Nucleus accumbens (tissue), 56 donors: ENCODE measurements at regions not wholly inside any gene's neighbourhood (a gene's known extent, or its start where the extent isn't known, plus 50 kb on each side); places are given as distances from the start of the nearest gene placed in this dataset.

Experiments used
- DNase-seq, 56 donors: peaks; one replicate each; lab custom pipeline; 2025; lab: John Stamatoyannopoulos, UW

DNA sequence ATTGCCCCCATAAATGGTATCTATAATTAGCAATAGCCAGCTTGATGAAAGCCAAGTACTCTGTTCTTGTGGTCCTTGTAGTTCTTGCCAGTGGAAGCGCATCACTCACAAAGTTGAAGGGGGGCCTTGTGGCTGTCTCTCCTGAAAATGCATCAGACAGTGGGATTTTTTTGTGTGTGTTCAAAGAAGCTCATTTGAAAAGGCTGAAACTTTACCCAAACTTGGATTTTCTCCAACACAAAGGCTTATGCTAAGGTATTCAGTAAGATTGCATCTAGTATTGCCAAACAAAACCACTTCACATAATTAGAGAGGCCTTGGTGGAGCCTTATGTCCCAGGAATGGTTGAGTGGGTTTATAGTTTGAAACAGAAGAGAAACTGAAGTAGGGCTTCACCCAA, 216.7 kb upstream of the TMTC1 start:
- DNase-seq, result no peak

DNA sequence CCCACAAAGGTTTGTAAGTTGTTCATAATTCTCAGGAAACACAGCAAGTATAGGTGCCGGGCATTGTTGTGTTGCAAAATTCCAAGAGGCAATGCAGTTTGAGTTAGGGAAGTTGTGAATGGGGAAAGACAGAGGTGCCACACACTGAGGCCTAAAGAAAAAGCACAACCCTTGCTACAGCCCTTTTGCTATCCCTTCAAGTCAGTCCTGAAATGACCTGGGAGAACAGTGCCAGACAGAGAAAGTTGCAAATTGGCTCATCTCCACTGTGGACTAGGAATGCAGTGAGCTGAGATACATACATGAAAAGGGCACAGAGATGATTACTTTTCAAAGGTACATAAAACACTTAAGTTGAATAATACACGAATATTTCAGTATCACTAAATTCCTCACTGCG, 213.3 kb upstream of the TMTC1 start:
- DNase-seq, result no peak

DNA sequence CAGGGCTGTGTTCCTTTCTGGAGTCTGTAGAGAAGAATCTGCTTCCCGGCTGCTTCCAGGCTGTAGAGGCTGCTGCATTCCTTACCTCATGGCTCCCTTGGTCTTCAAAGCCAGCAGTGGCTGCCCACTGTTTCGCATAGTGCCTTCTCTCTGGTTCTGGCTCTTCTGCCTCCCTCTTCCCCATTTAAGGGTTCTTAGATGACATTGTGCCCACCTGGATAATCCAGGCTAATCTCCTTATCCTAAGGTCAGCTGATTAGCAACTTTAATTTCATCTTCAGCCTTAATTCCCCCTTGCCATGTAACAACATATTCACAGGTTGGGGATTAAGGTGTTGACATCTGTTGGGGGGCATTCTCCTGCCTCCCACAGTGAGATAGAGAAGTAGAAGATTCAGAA, 208.6 kb upstream of the TMTC1 start:
- DNase-seq, result no peak

DNA sequence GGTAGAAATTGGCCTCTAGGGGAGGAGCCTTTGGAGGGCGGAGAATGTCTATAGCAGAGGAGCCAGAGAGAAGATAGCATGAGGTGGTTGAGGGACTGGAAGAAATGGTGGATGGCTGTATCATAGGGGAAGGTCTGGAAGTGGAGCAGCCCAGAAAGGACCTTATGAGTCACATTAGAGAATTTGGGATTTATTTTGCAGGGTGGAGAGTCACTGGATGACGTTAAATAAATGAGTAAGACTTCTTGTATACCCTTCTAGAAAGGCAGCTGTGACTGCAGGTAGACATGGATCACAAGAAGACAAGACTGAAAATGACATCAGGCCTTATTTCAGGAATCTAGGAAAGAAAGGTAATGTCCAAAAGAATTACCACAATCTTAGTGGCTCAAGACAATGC, 208.2 kb upstream of the TMTC1 start:
- DNase-seq, result no peak

DNA sequence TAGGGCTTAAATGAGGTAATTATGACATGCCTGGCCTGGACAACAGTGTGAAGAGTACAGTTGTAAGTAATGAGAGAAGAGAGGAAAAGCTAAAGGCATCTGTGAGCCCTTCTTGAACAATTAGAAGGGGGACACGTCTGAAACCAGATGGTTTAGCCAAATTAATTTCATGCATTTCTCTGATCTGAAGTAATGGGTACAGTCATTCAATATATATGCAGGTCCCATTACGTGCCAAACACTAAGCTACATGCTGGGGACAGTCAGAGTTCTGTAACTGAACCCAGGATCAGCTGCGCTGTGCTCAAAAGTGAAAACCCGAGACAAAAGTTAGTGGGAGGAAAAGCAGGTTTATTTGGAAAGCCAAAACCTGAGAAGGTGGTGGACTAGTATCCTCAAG, 207.2 kb upstream of the TMTC1 start:
- DNase-seq, result no peak

DNA sequence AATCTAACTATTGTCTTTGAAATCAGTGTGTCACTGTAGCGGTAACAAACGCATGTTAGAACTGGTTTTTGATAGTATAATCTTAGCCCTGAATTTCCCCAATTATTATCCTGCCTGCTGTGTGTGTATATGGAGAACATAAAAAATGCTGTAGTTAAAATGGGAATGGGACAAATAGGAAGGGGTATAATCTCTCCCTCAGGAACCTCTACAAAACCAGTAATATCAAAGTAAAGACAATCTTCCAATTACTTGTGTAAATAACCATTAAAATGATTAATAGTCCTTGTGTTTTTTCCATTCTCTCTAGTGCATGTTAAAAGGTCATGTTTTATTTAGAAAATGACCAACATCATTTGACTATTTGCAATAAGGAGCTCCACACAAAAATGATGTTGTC, 200.1 kb upstream of the TMTC1 start:
- no peak for DNase-seq

DNA sequence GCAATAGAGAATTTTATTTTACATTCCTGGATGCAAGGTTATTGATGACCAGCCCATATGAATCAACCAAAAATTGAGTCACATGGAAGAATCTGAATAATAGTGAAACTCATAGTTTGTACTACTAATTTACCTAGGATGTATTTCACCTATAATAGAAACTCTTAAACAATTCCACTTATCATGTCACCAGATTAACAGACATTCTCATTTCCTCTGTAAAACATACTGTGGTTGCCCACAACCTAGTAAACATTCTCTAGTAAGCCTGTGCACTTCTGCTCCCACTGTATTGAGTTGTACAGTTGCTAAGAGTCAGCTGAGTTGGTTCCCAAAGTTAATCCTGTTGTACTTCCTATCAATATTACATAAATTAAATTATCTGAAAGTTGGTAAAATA, 196.6 kb upstream of the TMTC1 start:
- DNase-seq, result no peak

DNA sequence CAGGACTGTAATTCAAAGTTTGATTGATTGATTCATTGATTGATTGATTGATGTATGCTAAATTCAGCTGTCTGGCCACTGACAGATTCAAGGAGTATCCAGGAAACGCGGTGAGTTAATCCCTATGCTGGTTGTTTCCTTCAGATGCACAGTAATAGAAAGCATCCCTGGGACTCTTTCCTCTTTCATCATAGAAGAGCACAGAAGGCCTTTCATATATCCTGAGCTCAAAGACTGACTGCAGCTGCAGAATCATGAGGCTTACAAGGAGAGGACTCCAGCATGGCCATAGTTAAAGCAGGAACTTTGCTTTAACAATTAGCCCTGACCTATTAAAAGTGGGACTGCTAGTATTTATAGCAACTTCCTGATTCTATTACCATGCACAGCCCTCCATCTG, 187.7 kb upstream of the TMTC1 start:
- DNase-seq, result no peak

DNA sequence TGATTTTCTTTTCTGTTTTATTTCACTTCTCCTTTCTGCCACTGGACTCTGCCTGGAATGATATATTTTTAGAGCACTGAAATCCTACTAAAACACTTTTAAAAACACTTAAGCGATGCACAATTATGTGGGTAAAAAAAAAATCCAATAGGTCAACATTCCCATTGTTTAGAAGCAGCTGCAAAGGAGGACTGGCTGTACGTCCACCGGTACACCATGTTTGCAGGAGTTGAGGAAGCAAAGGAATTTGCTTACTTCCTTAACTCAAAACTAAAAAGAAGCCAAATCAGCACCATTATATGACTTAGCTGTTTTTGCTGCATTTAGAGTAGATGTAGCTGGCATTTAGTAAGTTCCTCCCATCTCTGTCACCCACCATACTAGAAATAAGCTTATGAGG, 186.8 kb upstream of the TMTC1 start:
- DNase-seq, result no peak

DNA sequence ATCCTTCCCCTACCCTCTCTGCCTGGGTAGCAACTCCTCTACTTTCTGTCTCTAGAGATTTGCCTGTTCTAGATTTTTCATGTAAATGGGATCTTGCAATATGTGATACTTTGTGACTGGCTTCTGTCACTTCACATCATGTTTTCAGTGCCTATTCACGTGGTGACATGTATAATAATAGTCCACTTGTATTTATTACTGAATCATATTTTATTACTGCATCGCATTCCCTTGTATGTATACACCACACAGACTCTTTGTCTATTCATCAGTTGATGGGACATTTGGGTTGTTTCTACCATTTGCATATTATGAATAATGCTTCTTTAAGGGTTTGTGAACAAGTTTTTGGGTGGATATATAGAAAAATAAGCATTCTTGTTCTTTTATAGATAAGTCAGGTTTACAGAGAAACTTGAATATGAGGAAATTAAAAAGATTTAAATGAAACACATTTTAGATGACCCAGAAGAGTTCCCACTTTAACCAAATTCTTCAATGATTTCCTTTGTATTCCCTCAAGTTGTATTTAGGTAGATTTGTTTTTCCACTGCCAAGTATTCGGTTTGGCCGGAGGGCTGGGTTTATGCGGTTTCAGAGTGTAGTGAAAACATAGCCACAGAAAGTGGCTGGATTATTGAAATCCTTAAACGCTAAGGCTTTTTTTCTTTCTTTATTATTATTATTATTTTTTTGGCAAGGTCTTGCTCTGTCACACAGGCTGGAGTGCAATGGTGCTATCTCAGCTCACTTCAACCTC, 178.7 kb upstream of the TMTC1 start:
- DNase-seq, result no peak

DNA sequence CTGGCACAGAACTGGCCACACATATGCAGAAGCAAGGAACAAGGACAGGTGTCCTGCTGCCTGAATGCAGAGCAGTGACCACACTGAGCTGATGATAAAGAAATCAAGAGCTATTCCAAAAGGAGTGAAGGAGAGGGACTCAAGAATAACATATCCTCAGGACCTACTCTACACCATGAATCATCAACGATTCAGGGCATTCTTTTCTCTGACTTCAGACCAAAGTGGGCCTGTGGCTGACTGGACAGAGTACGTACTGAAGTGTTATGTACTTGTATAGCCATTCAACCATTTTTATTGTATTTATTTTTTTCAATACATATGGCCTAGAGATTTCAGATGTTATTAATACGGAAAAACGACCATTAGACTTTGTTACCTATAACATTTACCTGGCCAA, 177.5 kb upstream of the TMTC1 start:
- DNase-seq, result no peak

DNA sequence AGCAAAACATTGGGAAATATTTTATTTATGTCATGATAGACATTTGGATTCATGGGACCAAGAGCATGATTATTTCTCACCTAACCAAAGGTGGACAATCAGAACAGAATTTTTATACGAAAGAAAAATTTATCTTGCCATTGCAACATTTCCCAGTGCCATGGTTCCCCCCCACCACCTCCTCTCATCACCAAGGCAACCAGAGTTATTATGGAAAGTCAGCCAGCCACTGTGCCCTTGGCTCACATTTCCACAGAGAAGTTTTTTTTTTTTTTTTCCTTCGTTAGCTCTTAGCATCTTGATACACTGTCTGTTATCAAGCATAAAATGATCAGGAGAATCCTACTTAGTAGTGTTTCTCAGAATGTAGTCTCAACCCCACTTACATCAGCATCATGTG, 176.4 kb upstream of the TMTC1 start:
- peak in 14 of 56 donors; percentile 1 to 63 (median 8) for DNase-seq

DNA sequence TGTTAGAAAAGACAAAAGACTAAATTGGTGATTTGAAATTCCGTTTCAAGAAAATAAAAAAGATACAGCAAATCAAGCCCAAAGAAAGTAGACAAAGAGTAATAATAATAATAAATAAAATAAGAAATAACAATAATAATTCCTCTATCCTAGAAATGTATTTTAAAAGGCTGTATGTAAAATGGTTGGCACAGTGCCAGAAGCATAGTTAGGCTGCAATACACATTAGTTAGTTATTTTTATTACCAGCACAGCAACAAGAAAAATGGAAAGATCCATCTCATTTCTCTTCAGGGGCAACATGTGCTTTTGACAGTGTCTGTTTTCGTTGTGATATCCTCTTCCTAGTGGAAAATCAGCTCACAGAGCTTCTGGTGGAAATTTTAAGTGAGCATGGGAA, 174.1 kb upstream of the TMTC1 start:
- DNase-seq, result no peak

DNA sequence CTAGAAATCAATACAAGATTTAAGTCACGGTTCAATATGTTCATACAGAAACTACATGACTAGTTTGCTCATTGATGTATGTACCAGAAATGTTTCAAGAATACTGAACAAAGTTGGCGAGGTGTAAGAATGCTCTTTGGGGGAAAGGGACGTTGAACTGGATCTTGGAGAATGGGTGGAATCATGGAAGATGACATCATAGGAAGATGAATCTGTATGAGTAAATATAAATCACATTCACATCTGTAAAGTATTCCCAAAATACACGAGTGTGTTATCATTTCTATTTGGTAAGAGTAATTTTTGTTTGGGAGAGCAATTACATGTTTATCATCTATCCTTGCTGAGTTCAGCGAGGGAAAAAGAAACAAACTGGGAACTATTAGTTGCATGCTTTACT, 162.2 kb upstream of the TMTC1 start:
- no peak for DNase-seq

DNA sequence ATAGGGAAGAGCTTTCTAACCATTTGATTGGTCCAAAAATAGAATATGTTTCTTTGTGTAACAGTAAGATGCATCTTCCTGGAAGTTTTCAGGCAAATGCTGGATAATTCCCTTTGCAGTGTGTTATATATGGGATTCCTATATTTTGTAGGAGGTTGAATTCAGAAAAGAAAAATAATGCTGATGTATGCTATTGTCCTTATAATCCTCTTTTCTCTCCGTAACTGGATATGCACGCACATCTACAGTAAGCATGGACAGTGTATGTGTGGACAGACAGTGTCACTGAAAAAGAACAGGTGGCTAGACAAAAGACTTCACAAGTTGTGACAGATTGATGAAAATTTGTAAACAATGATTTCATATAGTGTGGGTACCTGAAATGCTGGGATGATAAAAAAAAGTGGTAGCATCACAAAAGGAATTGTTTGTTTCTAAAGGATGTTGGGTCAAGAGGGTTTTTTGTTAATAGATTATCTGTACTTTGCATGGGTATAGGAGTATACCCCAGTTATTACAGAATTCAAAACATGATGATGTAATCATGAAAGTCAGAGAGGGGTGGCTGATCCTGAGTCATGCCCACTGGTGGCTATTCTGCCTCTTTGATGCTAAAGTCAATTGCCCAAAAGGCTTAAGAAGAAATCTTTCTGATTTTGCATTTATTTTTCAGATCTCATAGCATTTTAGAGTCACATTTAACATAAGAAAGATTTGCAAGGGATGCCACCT, 160.7 kb upstream of the TMTC1 start:
- no peak for DNase-seq

DNA sequence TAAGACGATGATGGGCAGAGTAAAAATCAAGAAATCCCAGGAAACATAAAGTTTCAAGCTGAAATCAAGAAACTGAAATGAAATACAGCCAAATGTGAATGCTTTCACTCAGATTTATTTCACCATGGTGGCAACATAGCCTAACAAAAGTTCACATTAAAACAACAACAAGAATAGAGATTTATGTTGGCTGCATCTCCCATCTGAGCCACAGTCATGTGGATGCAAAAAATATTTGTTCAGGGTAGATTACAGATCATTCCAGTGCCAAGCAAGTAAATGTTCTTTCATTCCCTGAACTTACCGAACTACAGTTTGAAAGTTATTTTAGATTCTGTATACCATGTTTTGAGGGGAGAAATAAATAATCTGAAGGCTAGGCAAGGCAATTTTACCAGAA, 159.9 kb upstream of the TMTC1 start:
- no peak for DNase-seq

DNA sequence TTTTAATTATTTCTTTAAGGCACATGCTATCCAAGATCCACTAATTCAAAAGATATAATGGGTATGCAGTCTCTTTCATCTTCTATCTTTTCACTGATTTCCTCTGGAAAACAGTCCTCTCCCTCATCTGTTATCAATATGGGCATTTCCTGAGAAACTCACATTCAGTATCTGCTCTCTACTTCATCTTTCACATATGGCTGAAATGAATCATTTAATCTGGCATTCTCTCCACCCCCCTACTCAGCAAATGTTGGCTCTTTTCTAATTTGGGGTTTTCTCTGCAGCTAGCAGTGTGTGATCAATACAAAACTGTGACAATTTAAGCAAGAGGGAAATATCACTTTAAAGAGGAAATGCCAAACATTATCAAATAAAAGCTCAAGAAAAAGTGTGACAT, 157.1 kb upstream of the TMTC1 start:
- no peak for DNase-seq

DNA sequence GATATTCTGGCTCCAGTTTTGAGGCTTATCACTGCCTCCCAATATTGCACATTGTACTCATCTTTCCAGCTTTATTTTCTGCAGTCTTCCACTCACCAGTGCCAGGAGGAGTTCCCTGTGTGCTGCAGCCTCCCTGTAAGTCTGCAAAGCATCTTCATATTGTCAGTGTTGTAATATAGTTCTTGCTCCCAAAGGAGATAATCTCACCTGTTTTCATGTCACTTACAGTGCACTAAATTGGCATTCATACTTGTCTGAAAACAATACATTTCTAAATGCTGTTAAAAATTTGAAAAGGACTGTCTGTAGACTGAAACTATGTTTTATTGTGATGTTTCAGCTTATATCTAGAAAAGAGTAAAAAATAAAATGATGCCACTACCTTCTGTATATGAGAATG, 146.8 kb upstream of the TMTC1 start:
- no peak for DNase-seq

DNA sequence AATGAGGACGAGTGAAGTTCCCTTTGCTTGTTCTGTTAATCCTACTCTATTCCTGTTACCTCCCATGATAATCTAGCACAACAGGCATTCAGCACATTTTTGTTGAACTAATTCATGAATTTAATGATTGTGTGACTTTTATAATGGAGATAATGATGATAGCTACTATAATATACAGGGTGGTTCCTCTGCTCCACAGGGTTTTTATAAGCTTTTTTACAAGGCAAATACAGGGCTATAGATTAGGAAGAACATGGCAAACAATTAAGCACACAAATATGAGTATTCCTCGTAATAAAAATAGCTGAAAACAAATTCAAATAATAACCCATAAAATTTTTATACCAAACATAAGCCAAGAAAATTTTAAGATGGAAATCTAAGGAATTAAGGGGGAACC, 145.6 kb upstream of the TMTC1 start:
- no peak for DNase-seq

DNA sequence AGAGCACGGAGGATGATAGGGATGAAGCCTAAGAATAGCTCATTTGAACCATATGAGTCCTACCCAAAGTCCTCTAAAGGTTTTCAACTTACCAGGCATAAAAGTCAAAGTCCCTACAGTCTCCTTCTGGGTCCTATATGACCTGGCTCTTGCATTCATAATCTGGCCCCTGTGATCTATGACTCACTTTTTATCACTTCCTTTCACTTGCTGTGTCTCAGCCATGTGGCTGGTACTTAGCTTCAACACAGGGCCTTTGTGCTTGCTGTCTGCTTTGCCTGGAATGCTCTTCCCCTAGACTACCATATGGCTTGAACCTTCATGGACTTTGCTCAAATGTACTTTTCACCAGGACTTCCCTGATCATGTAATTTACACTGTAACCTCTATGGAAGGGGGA, 137.6 kb upstream of the TMTC1 start:
- DNase-seq, result no peak

DNA sequence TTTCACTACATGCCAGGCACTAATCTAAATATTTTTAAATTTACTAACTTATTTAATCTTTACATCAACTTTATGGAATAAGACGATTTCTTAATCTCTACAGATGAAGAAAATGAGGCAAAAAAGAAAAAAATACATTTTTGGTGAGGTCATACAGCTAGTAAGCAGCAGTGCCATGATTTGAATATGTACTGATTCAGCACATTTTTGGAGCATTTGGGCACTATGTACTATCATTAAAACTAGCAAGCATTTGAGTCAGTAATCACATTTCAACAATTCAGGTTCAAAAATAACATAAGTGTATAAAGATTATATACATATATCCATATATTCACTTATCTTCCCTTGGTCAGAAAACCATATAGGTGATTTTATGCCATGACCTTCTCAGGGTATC, 124.4 kb upstream of the TMTC1 start:
- no peak for DNase-seq

DNA sequence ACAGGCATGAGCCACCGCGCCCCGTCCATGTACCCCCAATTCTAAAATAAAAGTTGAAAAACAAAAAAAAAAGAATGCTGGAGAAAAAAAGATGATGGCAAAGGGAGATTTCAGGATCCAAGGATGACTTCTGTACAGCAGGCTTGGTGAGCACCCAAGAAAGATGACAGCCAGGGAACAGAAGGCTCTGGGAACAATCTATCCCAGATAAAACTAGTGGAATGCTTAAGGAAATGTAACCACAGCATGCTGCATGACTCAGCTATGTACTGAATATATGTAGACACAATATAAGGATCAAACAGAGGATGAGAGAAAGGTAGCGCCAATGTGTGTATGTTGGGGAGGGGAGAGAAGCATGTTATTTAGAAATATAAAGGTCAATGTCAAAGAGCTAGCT, 123.7 kb upstream of the TMTC1 start:
- no peak for DNase-seq

DNA sequence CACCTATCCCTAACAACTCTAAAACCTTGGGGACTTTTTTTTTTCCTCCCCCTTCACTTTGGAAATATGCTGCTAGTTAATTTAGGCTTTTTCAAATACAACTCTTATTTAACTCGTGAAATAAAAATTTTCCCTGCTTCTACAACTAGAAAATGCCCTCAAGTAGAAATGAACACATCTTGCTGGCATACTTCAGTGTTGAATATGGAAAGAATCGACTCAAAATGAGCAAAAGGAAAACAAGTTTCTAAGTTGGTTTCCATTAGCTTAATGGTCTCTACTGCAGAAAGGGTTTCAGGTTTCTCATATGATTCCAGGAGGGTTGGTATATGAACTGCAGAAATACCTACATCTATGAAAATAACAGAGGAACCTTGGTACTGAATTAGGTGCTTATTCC, 118.3 kb upstream of the TMTC1 start:
- DNase-seq, result no peak
